ENCODE measurements at regions not wholly inside any gene's neighbourhood (a gene's known extent, or its start where the extent isn't known, plus 50 kb on each side); places are given as distances from the start of the nearest gene placed in this dataset.

DNA sequence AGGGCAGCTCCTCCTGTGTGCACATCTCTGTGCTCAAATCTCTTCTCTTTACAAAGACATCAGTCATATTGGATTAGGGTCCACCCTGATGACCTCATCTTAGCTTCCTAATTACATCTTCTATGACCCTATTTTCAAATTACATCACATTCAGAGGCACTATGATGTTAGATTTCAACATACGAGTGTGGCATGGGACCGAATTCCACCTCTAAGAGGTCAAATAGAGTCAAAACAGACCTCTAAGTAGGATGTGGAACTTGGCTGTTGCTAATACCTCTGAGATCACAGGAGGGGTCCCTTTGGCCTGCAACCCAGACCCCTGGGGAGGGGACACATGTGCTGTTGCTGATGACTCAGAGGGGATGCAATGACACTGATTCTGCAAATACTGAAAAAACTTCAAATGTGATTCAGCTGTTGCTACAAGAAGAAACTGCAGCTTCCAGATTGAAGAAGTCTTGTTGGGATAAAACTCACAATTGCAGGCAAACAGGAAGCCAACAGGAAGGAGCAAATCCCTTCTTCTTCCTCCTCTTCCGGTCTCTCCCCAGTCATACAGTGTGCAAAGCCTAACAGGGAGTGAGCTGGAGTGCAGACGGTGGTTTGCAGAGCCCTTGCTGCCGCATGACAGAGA is 216.2 kb downstream of the MYLK4 start:
- DNase-seq, result no peak

DNA sequence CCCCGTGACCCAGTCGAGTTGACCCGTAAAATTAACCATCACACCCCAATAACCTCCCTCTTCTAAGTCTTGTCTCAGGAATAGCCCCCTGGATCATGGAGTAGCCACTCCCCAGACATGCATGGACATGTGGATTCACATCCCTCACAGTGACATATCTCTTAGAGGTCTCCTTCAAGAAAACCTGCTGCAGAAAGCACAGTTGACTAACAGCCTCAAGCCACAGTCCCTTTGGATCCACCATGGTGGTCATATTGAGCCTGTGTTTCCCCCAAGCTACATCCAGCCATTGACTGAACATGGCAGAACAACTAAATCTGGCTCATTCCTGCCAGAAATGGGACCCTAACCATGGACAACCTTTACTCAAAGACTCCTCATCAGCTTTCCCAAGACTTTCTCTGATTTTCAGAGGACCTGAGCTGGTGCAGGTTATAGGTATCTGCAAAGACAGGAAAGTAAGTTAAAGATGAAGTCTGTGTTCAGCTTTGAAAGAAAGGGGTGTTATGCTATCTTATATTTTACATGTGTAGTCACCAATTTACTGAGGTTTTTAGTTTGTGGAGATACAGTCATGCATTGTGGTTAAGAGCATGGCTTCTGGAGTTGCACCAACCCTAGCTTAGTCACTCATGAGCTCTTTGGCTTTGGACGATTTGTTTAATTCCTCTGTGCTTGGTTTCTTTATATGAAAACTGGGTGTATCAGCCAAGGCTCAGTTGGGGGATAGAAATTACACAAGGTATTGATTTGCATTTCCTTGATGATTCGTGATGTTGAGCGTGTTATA is 219.1 kb downstream of the MYLK4 start:
- DNase-seq, result no peak

GRCh38 chr6:2529211-2529719 is 221.5 kb downstream of the MYLK4 start:
- DNase-seq, result no peak

DNA sequence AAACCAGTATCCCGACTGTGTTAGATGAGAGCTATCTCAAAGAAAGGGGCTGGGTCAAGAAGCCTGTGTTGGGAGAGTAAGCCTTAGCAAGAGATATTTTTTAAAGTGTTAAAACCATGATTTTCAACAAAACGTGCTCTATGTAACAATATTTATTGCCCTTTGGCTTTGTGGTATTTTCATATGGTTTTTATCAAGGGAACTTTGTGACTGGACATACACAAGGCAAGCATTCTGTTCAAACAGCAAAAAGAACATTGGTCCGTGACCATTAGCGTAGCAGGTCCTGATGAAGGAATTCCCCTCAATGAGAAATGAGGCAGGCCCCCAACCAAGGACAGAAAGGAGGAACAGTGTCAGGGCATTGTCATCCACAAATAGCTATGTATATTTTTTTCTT is 222.6 kb downstream of the MYLK4 start:
- DNase-seq, result no peak

DNA sequence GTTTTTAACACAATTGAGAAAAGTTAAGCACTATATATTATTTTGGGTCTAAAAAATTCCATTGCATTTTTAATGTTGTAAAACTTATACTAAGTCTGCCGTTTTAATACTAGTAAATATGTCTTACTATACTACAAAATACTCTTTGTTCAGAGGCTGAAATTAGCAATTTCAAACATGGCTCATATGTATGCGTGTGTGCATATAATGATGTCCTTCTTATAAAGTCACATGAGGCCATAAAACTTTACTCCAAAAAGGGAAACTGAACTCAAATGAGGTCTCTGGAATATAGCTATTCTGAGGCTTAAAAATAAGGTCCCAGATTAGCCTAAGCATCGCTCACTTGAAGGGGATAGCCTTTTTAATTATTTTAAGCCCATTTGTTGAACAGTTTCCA is 224.0 kb downstream of the MYLK4 start:
- no peak for DNase-seq

DNA sequence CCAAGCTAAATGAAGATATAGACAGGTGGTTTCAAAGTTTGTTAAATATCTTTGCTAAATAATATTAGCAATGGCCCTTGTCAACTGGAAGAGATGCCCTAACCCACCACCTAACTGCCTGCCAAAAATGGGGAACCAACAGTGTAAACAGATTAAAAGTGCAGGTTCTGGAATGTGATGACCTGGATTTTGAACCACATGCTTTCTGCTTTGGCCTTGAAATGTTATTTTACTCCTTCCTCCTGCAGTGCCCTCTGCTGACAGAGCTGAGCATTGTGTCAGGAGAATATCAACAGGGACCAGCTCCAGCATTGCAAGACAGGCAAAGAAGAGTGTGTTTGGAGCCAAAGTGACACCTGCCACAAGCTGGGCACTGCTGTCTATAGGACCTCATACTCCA is 226.6 kb downstream of the MYLK4 start:
- DNase-seq, result no peak

DNA sequence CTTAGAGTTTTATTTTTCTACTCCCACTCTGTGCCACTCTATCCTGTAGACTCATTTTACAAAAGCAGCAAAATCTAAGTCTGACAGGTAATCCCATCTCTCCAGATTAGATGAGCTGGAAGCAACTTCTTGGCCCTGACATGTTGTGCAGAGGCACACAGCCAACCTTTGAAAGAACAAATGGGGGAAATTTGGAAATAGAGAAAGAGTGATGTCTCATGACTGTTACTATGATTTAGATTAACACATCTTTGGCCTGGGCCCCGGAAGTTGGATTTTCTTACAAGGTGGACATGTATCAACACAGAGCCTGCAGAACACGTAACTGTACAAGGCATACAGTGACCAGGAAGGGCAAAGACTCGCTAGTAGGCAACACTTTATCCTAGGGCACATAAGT is 227.7 kb downstream of the MYLK4 start:
- no peak for DNase-seq

- no peak for DNase-seq
Observed at GRCh38 chr6:2522521-2522920, 228.2 kb downstream of the MYLK4 start.

DNA sequence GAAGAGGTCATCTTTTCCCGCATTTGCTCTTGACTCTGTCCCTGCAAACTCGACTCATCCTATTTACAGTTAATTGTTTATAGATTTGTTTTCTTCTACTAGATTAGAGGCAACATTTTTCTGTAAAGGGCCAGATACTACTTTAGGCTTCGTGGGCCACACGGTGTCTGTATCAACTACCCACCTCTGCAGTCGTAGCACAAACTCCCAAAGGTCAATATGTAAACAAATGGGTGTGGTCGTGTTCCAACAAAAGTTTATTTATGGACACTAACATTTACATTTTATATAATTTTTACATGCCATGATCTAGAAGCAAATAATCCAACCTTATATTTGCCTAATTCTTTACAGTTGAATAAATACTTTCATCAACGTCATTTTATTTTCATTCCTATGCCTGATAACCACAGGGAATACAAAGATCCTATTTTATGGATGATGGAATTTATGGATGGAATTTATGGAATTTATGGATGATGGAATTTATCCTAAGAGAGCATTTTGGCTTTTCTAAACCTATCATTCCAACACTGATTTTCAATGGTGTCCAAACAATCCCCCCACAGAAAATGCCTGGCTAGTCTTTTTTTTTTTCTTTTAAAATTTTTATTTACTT is 232.8 kb downstream of the MYLK4 start:
- no peak for DNase-seq

DNA sequence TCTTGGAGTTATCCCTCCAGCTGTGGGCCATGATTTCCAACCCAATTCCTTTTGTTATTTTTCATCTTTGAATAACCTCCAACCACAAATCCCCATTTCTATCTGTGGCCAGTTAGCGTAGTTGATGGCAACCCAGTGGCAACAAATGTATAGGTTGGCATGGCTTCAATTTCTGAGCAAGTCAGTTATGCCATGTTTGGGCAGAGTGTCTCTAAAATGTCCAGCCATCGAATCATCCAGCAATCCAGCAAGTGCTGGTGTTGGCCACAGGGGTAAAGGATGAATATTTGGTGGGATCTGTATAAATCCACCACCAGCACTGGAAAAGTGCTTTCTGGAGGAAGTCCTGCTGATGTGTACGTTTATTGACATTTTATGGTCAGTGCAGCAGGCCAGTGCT is 233.3 kb downstream of the MYLK4 start:
- DNase-seq, result no peak

GRCh38 chr6:2516059-2516458 is 234.7 kb downstream of the MYLK4 start:
- DNase-seq, result no peak

- no peak for DNase-seq
Observed at GRCh38 chr6:2514965-2515543, 235.7 kb downstream of the MYLK4 start.

DNA sequence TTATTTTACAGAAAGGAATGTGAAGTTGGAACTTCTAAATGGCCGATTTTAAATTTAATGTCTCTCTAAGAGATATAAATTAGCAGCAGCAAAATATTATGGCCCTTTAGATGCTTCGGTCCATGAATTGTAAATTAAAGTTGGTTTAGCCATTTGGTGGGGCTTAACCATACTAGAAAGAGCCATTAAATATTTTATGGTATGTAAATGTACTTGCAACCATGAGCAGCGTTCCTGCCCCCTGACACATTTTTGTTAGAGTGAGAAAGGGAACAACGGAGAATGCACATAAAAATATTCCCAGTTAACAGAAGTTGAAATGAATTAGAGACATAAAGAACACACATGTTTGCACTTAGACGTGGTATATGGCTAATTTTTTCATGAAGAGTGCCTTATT is 237.9 kb downstream of the MYLK4 start:
- DNase-seq, result no peak

GRCh38 chr6:2510316-2510715 is 240.4 kb downstream of the MYLK4 start:
- no peak for DNase-seq

GRCh38 chr6:2509711-2510110 is 241.0 kb downstream of the MYLK4 start:
- no peak for DNase-seq

DNA sequence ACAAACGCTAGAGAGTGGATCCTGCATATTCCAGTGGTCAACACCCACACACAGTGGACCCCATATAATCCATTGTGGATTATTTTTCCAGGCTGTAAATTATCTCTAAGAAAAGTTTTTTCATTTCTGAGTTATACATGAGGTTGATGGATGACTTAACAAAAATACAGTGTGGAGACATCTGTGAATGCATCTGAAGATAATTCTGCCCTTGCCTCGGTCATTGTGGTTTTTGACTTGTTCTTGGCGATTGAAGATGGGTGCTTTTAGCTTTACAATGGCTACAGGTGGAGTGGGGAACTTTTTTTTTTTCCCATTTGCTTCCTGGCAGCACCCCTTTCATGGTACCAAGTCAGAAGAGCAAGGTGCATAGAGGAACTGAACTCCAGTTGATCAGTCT is 242.7 kb downstream of the MYLK4 start:
- no peak for DNase-seq

GRCh38 chr6:2507521-2508037 is 243.1 kb downstream of the MYLK4 start:
- DNase-seq, result no peak

DNA sequence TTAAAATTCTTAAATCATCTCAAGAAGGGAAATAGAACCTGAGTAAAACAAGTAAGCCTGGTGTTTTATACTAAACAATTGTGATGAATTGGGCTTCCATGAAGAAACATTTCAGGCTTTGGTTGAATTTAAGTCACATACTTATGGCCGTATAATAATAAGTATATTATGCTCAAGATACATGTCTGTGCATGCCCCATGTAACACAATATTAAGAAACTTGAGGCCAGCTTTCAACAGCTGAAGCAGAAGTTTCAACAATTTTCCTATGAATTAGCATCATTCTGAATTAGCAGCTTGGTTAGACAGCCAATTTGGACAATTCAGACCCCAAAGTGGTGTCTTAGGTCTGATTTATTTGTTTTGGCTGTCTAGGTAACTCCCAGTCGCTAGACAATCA is 243.7 kb downstream of the MYLK4 start:
- DNase-seq, result no peak

DNA sequence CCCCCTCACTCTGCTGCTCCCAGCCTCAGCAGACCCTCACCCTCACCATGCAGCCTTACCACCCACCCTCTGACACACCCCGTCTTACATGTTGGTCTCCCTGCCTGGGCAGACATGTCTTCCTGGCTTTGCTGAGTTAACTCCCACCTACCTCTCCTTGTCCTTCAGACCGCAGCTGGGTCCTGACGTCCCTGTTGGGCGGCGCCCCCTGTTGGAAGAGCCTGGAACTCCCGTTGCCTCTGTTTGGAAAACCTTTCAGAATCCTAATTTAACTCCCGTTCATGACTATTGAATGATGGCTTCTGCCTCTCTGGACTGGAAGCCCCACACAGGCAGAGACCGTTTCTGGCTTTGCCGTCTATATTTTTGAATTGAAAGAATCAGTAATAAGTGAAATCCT is 245.1 kb downstream of the MYLK4 start:
- DNase-seq, result no peak

- DNase-seq, result no peak
Observed at GRCh38 chr6:2504495-2505064, 246.1 kb downstream of the MYLK4 start.

GRCh38 chr6:2503816-2504494 is 246.8 kb downstream of the MYLK4 start:
- no peak for DNase-seq

GRCh38 chr6:2502998-2503674 is 247.6 kb downstream of the MYLK4 start:
- no peak for DNase-seq
